ENCODE measurements at regions not wholly inside any gene's neighbourhood (a gene's known extent, or its start where the extent isn't known, plus 50 kb on each side); places are given as distances from the start of the nearest gene placed in this dataset.

- no peak overlapping the region for H3K27ac Mint-ChIP-seq
These were observed 1717.9 kb downstream of the EFNA5 start for GRCh38 chr5:105952875-105953274.

More at GRCh38 chr5:105952875-105953274, 1717.9 kb downstream of the EFNA5 start:
- no peak overlapping the region for H3K23ac ChIP-seq (ENCODE audit: insufficient read length, low read depth, low read length)
- no peak overlapping the region for H2BK120ac ChIP-seq (ENCODE audit: low read depth, low read length, poor library complexity, severe bottlenecking)
- no peak overlapping the region for H2BK15ac ChIP-seq (ENCODE audit: low read depth, low read length)
- H4K8ac ChIP-seq (replicated peaks; ENCODE audit: insufficient read length, low read depth, low read length): no peak overlapping the region
- no peak for DNase-seq
- no peak overlapping the region for H3K27ac ChIP-seq (ENCODE audit: insufficient read length, low read depth, low read length)
- no peak overlapping the region for H3K56ac ChIP-seq (ENCODE audit: insufficient read length, low read depth, low read length)
- no peak overlapping the region for H3K18ac ChIP-seq (ENCODE audit: insufficient read length, low read depth, low read length)
- H3K4me1 Mint-ChIP-seq: peaks cover 0 to under 1% of the 10 kb centered on the region in 2 experiments; a peak in 1 of 4 replicates
- H3K4me2 ChIP-seq (ENCODE audit: insufficient read depth, insufficient read length, low read length): no peak overlapping the region
- no peak overlapping the region for H2BK12ac ChIP-seq (ENCODE audit: insufficient read length, low read depth, low read length)
- no peak overlapping the region for H2AK5ac ChIP-seq (ENCODE audit: insufficient read length, low read length)
- TF ChIP-seq CTCF (conservative IDR thresholded peaks at IDR 0.05): no peak
- no peaks in the 10 kb centered on the region for H3K23me2 ChIP-seq (ENCODE audit: insufficient read length, low read depth, low read length, poor library complexity, severe bottlenecking)
- H3K9me3 ChIP-seq (ENCODE audit: control insufficient read depth, low read depth, low read length): no peaks in the 10 kb centered on the region
- no peak overlapping the region for H4K5ac ChIP-seq (ENCODE audit: insufficient read length, low read depth, low read length)
- H2BK5ac ChIP-seq (ENCODE audit: insufficient read length, low read length): no peak overlapping the region
- no peak overlapping the region for H2BK20ac ChIP-seq (ENCODE audit: low read depth, low read length, poor library complexity, severe bottlenecking)
- no peak overlapping the region for H3K4me3 Mint-ChIP-seq
- H4K20me1 ChIP-seq (ENCODE audit: control insufficient read depth, insufficient read depth, insufficient read length): no peaks in the 10 kb centered on the region
- H3K4me1 ChIP-seq (ENCODE audit: insufficient read depth, low read length): no peaks in the 10 kb centered on the region
- H3K9me3 Mint-ChIP-seq: no peaks in the 10 kb centered on the region
- WGBS (ENCODE audit: extremely low coverage, insufficient read length, low lambda C conversion rate): no CpG with 5 or more reads among the region's 3 CpGs
- H3K27me3 Mint-ChIP-seq (ENCODE audit: low read depth): no peaks in the 10 kb centered on the region
- no peak overlapping the region for H3T11ph ChIP-seq (ENCODE audit: low read length)
- H3K14ac ChIP-seq (ENCODE audit: insufficient read depth, low read length): no peak overlapping the region
- H3K79me2 ChIP-seq (ENCODE audit: insufficient read depth, low read length): no peaks in the 10 kb centered on the region
- H3K27me3 ChIP-seq (ENCODE audit: insufficient read depth, low read length): no peaks in the 10 kb centered on the region
- H3K79me1 ChIP-seq (ENCODE audit: insufficient read depth, low read depth, low read length, poor library complexity, severe bottlenecking): no peaks in the 10 kb centered on the region
- no peak overlapping the region for H3K9ac ChIP-seq (ENCODE audit: extremely low read depth, insufficient read length, low read length)
- no peaks in the 10 kb centered on the region for H3K36me3 Mint-ChIP-seq (ENCODE audit: insufficient read depth in 1 of 3, low read depth in 3 of 3)
- no peak overlapping the region for H2AFZ ChIP-seq (ENCODE audit: low read length)
- no peak overlapping the region for H3K4ac ChIP-seq (ENCODE audit: low read depth, low read length)
- H4K91ac ChIP-seq (ENCODE audit: insufficient read length, low read depth, low read length): no peak overlapping the region
